Fibroblast of mammary gland (primary cell): ENCODE measurements at regions not wholly inside any gene's neighbourhood (a gene's known extent, or its start where the extent isn't known, plus 50 kb on each side); places are given as distances from the start of the nearest gene placed in this dataset.

Experiments
- DNase-seq: peaks from one replicate; pipeline ENCODE4 v3.0.0-alpha.2; 2010; ENCODE audit warnings: low read depth
- H3K4me3 ChIP-seq: 2 replicates; pipeline ENCODE4 v1.5.1; 2011; ENCODE audit warnings: low read depth, mild to moderate bottlenecking, low read length, moderate library complexity; ENCODE audit not compliant: control insufficient read depth
- CTCF ChIP-seq: conservative IDR thresholded peaks from 2 replicates; pipeline ENCODE4 v1.5.1; 2011; ENCODE audit warnings: low read depth, low read length, inconsistent platforms; ENCODE audit not compliant: control insufficient read depth, insufficient read depth

DNA sequence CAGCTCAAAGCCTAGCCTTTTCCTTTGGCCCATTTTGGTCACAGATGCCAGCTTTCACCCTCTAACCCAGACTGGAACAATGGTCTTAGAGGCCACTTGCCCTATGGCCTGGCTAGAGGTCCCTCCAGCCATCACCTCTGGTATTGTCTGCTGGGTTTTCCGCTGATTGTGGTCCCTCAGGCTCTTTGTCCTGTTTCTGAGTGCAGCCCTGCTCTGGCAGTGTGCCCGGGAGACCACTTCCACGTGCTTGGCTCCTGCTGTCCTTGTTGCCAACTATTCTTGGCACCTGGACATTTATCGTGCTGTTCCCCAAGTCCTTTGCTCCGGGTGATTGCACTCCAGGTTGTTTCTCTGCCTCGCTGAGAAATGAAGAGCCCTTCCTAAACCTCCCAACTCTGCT lies 53.3 kb upstream of the FAM180A start:
- no peak for TF ChIP-seq CTCF
- H3K4me3 ChIP-seq: no peak overlapping the region
- DNase-seq: no peak

DNA sequence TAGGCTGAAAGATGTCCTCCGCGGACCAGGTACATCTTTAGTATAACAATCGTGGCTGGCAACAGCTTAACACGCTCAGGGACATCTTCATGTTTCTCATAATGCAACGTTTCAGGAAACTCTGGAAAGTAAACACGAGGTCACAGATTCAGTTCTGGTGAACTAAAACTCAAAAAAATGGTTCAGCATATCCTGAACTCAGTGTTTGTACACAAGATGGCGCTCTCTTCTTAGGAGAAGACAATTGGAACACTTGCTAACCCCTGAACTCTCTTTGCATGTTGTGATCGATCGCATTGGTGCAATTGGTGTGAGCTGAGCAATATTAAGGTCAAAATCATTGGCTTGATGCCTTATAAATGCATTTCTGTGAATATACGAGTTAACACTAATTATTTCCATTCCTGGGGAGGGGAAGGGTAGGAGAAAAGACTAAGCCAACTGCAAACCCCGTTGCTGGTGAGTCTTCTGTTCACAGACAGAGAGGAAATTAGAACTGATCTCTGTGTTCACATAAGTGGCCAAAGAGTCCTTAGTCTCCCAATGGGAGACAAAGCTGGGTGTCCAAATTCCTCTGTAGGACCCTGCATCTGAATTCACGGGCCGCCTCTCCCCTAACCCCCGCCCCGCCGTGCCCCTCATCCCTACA lies 52.6 kb upstream of the FAM180A start:
- peak; percentile 94 for TF ChIP-seq CTCF
- no peak overlapping the region for H3K4me3 ChIP-seq
- DNase-seq: peak; percentile 80

- H3K4me3 ChIP-seq: no peak overlapping the region
- DNase-seq: no peak
- no peak for TF ChIP-seq CTCF
These were observed 51.9 kb upstream of the FAM180A start for GRCh38 chr7:135800560-135800959.

DNA sequence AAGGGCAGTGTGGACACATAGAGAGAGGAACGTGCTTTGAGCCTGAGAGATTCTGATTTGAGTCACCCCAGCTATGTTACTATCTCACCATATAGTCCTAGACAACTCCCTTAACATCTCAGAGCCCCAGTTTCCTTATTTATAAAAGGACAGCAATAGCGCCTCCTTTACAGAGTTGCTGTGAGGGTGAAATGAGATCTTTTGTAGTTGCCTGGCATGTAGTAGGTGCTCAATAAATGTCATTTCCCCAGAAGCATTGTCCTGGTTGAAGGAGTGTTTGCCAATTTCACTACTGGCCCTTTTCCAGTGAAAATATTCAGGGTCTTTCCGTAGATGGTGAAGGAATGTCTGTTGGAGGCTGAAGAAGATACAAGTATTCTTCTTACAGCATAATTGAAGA lies 51.3 kb upstream of the FAM180A start:
- no peak for DNase-seq
- no peak for TF ChIP-seq CTCF
- H3K4me3 ChIP-seq: no peak overlapping the region
